Amygdala (tissue), 56 donors: ENCODE measurements at regions not wholly inside any gene's neighbourhood (a gene's known extent, or its start where the extent isn't known, plus 50 kb on each side); places are given as distances from the start of the nearest gene placed in this dataset.
"Not testable (repeated sequence)": the region's sequence is repeated elsewhere in the genome, so short reads cannot be mapped to it uniquely, and the experiment has no call there.

ENCODE experiments used
- DNase-seq, 56 donors: peaks; one replicate each; lab custom pipeline; 2025; lab: John Stamatoyannopoulos, UW

DNA sequence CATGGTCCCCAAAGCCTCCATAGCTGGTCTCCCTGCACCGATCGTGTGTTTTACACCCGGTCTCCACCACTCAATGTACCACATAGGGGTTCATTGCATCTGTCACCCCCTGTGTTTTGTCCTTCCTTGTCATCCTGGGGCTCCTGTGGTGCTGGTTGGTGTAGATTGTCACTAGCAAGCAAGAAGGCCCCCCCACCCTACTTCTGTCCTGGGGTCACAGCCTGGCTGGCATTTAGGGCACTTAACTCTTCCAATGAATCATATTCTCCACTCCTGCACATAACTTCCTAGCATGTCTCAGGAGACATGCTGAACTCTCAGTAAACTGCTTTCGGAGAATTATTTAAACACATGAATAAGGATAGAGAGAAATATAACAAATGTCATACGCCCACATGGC, 161.4 kb downstream of the BCL2L11 start:
- DNase-seq, result not testable (repeated sequence)

DNA sequence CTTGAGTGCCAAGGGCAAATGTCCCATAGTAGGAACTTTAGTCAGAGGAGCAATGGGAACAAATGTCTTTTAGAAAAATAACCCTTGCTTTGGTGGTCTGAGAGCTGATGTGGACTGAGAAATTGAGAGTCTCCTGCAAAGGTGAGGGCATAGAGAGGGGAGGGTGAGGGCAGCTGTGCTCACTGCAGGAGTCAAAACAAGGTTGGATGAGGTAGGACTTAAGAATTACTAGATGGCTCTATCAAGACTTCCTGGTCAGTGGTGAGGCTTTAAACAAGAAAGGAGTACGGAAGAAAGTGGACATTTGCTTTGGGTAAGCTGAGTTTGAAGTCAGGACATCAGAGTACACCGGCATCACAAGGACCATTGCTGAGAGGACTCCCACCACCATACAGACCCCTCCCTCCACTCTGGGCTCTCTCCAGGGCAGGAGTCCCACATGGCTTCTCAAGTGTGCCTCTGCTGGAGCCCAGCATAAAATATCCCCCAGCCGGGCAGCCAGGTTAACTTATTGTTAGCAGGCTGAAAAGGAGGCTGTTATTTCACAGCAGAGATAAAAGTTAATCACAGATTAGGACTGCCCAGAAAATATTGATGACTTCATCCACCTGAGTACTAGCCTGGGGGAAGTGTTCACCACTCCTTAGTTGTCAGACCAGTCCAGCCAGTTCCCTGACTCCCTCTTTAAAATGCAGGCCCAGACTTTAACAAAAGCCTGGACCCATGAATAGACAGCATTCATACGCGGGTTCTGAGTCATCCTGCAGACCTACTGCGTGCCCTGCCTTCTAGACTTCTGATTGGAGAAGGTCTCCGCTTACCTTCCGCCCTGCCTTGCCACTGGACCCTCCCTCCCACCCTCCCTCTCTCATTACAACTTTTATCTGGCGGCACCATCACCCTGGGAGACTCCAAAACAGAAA, 167.2 kb downstream of the BCL2L11 start:
- DNase-seq, result not testable (repeated sequence)

DNA sequence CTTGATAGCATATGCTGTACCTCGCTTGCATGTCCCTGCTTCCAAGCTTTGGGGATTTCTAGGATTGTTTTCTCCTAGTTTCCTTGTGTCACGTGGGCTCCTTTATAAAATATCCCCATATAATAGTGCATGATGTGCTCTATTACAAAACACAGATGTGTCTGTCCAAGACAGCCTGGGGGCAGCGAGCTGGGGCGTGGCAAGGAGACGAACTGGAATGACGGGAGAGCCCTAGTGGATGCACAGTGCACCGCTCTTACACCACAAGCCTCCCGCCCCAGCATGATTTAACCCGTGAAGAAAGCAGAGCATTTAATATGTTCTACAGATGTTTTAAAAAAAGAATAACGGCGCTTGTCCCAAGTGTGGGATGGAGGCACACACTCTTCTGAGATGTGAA, 169.7 kb downstream of the BCL2L11 start:
- not testable (repeated sequence) for DNase-seq

DNA sequence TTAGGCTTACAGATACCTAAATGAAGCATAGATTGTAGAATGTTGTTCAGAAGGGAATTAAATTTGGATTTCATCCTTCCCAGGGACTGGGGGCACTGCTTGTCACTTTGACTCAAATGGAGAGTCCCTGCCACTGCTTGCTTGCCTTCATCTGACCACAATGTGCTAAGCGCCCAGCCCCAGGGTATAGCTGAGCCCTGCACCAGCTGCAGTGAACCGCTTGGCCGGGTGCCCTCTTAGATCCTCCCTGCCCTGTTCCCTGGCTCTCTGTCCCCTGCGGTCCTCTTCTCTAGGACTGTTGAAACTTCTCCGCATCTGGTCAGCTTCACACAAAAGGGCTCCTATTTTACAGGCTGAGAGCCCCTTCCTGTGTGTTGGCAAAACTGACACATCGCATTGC, 170.9 kb downstream of the BCL2L11 start:
- not testable (repeated sequence) for DNase-seq

DNA sequence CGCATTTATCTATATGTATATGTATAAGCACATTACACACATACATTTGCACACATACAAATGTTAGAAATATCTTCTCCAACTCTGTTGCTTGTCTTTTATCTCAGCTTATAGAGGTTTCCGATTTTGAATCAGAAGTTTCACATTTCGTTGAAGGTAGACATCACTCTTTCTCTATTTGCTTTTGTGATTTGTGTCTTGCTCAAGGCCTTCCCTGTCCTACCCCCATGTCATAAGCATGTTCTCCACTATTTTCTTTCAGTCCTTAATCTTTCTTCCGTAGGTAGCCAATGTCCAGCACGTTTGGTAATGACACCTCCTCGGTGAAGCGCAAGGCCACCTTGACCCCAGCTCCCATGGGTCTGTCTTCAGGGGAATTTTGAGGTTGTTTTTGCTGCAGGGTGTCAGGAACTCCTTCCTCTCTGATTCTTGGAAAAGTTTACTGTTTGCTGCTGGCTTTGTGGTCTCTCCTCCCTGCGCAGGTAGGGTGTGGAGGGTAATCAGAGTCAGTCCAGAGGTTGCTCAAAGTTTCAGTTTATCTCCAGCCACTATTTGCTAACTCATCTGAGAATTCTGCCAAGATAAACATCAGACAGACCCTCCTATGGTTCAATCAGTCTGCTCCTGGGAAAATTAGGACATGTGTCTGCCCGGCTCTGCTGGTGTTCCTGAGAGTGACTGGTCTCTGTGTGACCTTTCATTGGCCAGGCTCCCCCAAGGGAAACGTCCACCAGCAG, 171.7 kb downstream of the BCL2L11 start:
- not testable (repeated sequence) for DNase-seq

DNA sequence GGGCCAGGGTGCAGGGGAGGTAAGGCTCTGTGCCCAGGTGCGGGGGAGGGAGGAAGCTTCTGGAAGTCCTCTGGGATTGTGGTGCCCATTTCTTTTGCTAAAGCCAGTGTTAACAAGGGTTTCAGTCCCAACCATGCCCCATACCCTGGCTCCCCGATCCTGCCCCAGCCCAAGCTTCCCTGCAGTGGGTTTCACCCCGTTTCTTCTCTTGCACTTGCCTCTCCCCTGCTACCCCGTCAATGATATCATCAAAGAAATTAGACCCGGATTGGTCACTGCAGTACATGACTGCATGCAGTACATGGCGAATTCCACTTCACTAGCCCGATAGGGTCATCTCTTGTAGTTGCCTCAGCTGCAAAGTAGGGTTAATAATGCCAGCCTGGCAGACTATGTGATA, 174.0 kb downstream of the BCL2L11 start:
- DNase-seq, result not testable (repeated sequence)

DNA sequence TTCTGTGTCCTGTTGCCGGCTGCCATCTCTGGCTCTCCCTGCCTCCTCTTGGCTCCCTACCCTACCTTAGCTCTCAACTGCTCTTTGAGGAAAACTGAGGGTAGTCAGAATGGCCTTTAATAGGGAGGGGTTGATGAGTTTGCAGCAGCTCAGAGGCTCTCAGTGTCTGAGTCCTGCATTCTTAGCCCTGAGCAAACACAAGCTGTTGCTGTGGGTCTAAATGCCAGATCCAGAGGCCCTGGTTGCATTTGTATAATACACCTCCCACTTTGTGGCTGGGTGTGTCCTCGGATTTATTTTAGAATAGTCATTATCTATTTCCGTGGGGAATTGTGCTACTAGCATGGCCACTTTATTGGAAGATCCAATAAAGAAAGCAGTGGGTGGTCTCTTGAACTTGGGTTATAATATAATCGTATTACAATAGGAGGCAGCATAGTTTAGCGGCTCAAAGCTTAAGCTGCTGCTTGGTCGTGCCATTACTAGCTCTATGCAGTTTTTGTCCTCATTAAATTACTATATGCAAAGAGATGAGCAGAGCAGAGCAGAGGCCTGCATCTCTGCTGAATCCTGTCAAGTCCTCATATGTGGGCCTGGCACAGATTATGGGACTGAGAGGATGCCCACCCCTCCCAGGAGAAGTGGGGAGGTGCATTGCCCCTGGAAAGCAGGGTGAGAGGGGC, 175.5 kb downstream of the BCL2L11 start:
- DNase-seq, result not testable (repeated sequence)

DNA sequence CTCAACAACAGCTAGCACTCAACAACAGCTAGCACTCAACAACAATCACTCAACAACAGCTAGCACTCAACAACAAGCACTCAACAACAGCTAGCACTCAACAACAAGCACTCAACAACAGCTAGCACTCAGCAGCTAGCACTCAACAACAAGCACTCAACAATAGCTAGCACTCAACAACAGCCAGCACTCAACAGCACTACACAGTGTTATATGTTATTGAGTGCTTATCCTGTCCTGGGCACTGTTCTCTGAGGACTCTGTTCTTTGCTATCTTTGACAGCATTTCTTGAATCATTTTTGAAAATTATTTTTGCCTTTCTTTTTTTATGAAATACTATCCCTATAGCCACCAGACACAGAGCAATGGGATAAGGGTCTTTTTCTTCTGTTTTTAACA, 176.4 kb downstream of the BCL2L11 start:
- DNase-seq, result not testable (repeated sequence)

DNA sequence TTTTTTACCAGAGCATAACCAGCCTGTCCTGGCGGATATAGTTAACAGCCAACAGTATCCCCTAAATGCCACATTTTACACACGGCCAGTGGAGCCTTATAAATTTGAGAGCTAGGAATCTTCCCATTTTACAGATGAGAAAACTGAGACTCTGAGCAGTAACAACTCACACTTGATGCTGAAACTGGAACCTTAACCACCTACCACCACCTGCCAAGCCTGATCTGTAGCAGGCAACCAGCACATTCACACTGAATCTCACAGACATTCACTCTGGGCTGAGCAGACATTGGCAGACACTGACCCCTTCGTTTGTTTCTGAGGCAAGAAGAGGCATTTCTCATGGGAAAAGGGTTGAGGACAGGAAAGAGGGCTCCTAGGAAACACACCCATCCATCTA, 178.2 kb downstream of the BCL2L11 start:
- DNase-seq, result not testable (repeated sequence)

DNA sequence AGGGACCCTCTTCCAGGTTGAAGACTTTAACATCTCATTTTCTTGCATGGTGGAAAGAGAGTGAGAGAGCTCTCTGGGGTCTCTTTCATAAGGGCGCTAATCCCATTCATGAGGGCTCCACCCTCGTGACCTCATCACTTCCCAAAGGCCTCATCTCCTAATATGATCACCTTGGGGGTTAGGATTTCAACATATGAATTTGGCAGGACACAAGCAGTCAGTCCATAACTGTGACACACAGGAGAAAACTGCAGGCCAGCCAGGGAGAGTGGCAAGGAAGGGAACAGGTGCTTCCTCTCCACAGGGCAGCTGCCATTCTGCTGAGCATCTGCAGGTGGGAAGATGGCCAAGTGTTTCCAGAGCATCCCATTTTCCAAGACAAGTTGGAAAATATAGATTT, 178.9 kb downstream of the BCL2L11 start:
- DNase-seq, result not testable (repeated sequence)

DNA sequence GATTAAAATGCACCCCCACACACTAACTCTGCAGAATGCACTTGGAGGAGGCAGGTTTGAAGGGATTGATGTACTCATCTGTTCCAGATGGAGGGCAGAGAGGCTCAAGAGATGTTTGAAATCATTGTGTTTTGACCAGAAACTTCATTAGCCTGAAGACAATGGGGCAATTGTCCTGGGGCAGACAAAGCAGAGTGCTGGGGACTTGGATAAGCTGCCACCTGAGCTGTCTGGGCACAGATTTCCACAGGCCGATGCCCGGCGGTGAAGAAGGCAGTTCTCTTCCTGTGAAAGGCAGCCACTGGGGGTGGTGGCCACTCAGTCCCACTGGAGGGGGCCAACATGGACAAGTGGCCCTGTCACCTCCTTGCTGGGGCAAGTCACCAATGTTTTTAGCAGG, 181.0 kb downstream of the BCL2L11 start:
- DNase-seq, result not testable (repeated sequence)

DNA sequence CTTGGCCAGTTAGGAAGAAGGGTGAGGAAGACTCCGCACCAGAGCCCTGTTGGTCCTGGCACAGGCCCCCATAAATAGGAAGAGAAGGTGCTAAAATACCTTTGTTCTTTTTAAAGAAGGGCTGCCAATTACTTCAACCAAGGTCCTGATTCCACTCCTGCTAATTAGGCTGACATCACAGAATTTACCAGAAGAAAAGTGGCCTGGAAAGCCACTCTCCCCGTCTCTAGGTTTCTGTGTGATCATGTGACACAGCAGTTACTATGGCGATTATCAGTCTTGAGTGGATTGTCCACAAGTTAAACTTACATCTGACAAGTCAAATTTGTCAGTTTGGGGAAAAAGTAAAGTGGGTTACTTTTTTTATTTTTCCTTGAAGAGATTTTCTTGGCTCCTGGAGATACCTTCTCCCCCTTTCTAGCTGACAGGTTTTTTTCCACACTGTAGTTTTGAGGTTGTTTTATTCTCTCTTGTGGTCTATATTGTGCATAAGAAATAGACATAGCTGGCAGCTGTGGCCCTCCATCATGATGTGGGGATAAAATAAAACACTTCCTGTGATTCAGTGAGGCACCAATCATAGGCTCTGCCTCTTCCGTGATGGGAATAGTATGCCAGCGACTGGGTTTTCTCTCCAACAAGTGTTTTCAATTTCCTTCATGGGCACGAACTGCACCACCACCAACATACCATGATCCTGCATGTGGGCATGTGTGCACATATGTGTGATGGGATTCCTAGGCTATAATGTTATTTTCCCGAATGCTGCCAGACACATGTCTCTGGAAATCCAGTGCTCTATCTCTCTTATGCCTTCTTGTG, 181.9 kb downstream of the BCL2L11 start:
- not testable (repeated sequence) for DNase-seq

DNA sequence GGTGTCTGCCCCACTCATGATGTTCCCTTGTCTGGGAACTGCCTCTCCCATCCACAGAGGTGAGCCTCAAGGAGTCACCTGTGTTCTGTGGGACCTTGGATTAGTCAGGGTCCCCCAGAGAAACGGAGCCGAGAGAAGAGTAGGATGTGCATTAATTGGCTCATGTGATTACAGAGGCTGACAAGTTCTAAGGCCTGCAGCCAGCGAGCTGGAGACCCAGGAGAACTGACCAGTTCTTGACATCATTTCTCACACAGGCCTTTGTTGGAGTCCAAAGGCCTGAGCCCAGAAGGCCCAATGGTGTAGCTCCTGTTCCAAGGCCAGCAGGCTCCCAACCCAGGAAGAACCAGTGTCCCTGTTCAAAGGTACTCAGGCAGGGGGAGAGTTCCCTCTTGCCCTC, 186.6 kb downstream of the BCL2L11 start:
- DNase-seq, result not testable (repeated sequence)

DNA sequence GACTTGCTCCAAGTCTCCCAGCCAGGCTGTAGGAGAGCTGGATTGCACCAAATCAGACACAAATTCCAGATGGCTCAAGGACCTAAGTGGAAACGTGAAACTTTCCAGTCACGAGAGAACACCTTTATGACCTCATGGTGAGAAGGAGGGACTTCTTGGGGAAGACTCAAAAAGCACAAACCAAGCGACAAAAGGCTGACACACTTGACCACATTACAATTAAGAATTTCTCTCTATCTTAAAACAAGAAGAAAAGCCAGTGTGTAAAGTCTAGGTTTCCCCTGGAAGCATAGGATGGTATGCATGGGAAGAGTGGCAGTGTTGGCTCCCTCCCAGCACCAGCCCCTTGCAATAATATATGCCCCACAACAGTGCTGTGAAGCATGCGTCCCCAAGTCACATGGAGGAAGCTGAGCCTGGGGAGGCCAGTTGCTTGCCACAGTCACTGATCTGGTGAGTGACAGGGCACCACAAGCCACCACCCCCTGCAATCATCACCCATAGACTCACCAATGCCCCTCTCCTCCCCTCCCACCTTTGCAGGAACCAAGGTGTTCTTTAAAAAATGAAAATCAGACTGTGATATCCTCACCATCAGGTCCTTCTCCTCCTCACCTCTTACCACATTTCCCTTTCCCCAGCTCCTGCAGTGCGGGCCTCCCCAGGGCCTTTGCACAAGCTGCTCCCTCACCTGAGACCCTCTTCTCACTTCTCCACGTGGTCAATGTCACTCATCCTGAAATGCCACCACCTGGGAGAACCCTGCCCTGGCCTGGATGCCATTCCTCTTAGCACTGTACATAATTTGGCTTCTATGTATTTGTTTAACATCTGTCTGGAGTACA, 188.7 kb downstream of the BCL2L11 start:
- DNase-seq, result not testable (repeated sequence)

DNA sequence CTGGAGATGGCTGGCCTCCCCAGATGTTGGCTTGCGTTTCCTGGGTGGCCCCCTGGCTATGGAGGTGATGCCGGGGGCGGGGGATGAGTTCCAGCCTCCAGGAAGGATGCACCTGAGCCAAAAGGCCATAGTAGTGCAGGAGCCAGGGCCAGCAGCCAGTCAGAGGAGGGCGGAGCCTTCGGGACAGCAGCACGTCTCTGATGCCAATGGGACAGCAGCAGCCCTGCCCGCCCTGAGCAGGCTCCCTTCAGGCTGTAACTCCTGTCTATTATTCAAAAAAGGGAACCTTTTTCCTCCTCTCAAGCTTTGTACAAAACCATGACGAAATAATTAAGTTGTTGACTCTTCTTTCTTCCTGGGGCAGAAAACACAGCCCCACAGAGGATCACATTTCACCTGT, 189.7 kb downstream of the BCL2L11 start:
- DNase-seq, result not testable (repeated sequence)

DNA sequence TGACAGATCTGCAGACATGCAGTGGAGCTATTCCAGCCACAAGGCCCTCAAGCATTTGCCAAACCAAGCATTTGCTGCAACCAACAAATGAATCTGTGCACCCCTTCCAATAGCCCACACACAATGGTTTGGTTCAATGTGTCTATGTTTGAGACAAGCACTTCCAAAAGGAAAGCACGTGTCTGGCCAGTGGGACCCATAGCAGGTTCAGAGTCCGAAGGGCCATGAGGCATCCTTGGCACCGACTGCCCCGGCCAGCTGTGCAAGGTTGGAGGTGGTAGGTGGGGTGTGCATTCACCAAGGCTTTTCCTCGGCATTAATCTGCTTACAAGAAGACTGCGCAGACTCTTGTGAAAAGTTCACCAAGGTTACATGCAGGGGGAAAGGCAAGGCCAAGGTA, 190.9 kb downstream of the BCL2L11 start:
- DNase-seq, result not testable (repeated sequence)

DNA sequence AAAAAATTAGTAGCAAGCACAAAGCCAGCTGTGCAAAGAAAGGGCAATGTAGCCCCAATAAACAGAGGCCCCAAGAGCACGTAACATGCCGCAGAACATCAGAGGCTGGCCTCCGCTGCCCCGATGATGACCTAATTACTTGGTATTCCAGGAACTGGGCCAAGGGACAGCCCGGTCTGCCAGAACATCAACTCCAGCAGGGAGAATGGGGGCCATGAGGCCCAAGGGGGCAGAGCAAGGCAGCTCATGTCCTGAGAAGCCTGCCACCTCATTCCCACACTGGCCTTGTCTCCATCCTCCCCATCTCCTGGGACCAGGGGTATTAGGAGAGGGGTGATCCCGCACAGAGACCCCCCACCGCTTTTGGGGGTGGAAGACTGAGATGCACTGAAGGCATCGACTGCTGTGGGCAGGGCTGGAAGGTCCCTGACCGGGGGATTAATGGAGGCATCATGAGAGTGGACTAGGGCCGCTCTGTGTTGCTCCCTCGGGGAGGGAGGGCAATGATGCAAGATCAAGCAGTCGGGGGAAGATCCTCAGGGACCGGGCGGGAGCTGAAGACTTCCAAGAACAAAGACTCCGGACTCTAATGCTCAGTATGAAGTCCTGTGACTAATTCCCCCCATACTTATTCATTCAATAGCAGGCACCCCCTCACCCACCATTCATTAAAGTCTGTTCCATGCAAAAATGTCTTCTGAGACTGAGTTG, 192.3 kb downstream of the BCL2L11 start:
- not testable (repeated sequence) for DNase-seq

DNA sequence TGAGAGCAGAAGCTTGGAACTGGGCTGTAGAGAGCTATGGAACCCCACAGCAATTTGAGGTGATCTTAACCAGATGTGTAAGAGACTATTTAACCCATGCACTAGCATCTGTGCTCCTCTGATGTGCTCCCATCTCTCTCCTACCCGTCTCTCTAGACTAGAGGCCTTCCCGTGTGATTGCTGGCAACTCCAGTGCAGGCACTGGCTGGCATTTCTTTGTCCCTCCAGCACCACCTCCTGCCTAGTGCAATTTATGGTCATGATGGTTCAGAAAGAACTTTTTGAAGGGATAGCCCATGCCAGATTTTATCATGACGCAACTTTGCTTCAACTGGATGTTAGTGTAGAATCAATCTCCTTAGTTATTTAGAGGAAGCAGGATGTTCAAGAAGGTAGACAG, 193.0 kb downstream of the BCL2L11 start:
- DNase-seq, result not testable (repeated sequence)
